HG02884 (cell line): ENCODE measurements at regions not wholly inside any gene's neighbourhood (a gene's known extent, or its start where the extent isn't known, plus 50 kb on each side); places are given as distances from the start of the nearest gene placed in this dataset.
"Not testable (repeated sequence)": the region's sequence is repeated elsewhere in the genome, so short reads cannot be mapped to it uniquely, and the experiment has no call there.

Experiments used
- ATAC-seq: cut with Tn5 transposase; IDR thresholded peaks from one replicate; pipeline ENCODE4 v1.9.1; 2021; ENCODE audit warnings: mild to moderate bottlenecking, moderate library complexity; ENCODE audit not compliant: unreplicated experiment

DNA sequence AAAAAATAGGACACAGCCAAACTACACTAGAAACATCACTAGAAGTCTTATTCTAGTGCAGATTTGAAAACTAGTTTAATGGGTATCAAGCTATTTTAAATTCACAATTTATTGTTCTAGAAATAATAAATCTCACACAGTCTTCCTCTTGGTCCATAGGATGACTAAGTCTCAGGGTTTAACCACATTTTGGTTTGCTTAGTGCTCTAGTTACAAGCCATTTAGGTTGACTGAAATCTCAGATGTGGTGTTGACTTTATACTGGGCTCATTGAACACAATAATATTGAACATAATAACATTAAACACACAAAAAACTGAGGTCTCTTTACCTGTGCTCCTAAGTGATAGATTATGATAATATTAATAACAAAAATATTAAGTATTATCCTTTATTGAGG, 760.3 kb upstream of the CCDC179 start:
- ATAC-seq: no peak

DNA sequence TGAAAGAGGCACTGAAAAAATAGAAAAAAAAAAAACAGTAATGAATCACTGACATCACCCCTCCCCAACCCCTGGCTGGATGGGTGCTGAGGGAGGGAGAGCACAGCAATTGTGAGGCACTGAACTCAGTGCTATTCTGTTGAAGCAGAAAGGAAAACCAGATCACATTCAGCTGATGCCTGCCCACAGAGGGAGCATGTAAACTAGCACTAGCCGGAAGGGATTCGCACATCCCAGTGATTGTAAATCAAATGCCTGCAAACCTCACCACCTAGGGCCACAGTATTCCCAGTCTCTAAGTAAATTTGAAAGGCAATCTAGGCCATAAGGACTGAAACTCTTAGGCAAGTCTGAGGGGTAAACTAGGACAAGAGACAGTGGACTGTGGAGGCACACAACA, 772.0 kb upstream of the CCDC179 start:
- no peak for ATAC-seq

DNA sequence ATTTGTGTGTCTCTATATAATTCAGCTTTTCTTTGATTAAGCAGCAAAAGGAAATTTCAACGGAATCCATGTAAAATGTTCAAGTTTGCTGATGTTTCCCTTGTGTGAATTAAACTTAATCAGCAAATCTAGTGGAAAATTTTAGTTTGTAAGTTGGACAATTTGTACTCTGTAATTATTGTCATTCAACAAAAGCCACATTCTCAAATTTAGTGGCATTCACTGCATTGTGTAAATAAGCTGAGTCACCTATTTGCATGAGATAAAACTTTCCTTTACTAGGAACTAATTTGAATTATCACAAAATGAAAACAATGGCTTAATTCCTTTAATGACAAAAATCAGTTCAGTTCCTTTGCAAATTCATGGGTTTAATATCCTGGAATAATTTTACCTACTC, 784.2 kb upstream of the CCDC179 start:
- no peak for ATAC-seq

DNA sequence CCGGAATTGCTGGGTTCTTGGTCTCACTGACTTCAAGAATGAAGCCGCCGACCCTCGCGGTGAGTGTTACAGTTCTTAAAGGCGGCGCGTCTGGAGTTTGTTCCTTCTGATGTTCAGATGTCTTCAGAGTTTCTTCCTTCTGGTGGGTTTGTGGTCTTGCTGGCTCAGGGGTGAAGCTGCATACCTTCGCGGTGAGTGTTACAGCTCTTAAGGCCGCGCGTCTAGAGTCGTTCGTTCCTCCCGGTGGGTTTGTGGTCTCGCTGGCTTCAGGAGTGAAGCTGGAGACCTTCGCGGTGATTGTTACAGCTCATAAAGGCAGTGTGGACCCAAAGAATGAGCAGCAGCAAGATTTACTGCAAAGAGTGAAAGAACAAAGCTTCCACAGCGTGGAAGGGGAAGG, 792.1 kb upstream of the CCDC179 start:
- not testable (repeated sequence) for ATAC-seq

GRCh38 chr11:23653071-23653675, 792.9 kb upstream of the CCDC179 start:
- no peak for ATAC-seq

DNA sequence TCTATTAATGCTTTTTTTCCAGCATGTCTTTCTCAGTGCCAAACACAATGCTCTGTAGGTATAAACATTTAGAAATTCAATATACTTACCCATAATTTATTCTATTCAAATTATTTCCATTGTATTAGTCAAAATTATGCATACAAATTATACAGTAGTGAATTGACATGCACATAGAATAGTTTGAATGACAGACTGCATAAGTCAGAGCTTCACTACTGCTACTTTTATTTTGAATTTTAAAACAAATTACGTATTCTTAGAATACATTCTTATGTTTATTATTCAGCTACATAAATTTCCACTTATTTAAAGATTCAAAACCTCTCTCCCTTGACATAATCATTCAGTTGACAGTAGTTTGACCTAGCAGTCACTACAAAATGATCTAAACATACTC, 808.0 kb upstream of the CCDC179 start:
- ATAC-seq: no peak

DNA sequence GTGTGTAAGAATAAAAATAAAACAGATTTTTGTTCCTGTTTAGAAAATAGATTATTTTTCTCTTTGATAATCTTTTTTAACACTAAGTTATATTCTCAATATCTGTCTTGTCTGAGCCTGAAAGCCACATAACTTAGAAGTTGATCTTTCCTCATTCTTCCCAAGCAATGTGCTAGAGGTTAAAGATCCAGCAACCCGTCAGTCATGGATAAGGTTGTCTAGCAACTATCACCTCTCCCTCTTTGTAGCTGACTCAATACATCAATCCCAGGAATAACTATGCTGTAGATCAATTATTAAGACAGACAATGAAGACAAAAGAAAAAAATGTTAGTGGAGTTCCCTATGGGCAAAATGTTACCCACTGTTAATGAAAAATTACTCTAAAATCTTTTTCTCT, 813.1 kb upstream of the CCDC179 start:
- ATAC-seq: no peak

GRCh38 chr11:23674866-23675265, 814.6 kb upstream of the CCDC179 start:
- ATAC-seq: no peak

DNA sequence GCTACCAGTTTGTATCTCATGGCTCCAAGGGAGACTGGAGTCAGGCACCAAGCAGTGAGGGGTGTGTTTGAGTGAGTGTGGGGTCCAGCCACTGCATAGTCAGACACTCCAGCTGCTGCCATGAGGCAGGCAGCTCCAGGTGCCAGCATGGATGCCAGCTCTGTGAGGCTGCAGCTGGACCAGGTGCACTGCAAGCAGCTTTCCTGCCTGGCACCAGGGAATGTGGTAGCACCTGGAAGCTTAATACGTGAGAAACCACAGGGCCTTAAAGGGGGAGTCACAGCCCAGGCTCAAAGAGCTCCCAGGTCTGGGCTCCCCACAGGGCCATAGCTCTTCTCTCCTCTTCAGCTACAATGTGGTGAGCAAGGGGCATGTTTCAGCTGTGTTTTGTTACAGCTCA, 817.8 kb upstream of the LUZP2 start:
- no peak for ATAC-seq

- no peak for ATAC-seq
These were observed 816.9 kb upstream of the LUZP2 start for GRCh38 chr11:23679981-23680380.

DNA sequence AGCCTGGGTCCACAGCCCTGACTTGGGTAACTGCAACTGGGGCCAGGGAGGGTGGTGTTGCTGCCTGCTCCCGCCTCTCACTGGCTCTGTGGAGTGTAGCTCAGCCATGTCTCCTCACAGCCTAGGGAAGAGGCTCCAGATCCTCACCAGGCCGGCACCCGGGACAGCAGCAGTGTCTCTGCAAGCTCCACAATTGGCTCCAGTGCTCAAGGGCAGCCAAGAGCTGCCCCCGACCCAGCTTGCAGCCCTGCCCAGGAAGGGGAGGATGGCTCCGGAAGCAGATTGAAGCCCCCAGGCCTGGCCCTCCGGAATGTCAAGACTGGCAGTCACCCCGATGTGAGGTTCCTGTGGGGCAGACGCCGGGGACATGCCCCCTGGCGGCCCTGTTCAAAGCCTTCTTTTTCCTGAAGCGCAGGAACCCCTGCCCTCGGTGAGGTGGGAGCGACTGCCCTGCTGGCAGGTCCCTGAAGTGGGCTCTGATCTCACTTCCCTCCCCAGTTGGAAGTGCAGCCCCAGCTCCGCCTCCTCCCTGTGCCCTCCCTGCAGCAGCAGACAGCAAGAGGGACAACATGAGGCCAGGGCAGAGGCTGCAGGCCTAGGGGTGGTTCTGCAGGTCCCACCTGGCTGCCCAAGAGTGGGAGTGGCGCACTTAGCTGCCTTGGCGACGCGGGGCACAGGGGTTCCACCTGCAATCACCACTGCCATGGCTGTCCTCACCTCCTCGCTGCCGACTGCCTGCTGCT, 816.2 kb upstream of the LUZP2 start:
- no peak for ATAC-seq

- ATAC-seq: no peak
These were observed 812.2 kb upstream of the LUZP2 start for GRCh38 chr11:23684701-23685100.

GRCh38 chr11:23687991-23688390, 808.9 kb upstream of the LUZP2 start:
- no peak for ATAC-seq

DNA sequence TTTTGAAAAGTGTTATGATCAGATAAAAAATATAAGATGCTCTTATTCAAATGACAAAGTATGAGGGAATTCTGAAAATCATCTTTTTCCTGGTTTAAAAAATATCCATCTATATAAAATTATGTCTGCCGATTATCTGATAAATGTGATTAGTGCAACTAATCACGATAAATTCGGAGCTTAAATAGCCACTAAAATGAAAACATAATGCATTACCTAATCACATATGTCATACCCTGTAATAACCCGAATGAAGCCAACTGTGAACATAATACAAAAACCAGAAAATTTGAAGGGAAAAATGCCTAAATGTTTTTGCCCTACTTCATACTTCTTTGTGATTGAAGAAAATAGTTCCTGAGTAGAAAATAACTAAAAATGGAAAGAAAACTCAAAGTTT, 808.4 kb upstream of the LUZP2 start:
- no peak for ATAC-seq

DNA sequence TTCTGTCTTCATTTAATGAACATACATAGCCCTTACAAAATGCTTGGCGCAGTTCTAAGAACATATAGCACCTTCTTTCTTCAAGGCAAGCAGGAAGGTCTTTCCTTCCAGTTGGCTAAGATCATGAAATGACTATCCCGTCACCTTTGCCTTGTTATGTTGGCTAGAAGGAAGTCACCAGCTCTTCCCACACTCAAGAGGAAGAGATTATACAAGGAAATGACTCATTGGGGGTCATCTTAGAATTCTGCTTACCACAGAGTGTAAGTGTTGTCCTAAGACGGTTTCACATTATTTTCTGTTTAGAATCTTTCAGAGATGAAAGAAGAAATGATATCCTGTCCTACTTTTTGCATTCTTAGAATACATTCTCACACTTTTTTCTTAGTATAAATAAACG, 808.0 kb upstream of the LUZP2 start:
- no peak for ATAC-seq

DNA sequence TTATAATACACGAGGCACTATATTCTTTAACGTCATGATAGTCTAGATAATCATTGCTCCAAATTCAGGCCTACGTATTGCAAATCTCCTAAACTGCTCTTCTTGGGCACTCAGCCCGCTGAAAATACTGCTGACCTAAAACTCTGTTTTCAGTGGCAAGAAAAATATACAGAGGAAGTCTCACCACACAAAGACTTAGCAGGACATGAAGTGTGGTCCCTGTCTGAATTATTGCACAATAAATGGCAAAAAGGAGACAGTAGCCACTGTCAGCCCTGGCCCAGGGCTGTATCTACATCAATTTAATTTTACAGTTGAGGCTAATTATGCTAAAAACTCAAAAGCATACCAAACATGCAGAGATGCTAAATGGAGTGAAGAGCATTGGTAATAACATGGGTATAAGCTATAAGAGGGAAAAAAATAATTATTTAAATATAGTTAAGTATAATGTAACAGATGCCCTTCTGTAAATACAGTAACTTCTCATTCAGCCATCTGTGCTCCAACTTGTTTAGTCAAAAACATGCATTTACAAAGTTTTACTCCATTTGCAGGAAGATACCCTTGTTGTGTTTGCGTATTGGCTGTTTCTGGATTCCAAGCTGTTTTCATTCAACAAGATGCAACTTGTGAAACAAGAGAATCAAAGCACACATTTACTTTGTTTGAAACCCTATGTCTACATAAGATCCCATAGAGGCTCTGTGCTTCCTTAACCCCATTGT, 800.0 kb upstream of the LUZP2 start:
- no peak for ATAC-seq

DNA sequence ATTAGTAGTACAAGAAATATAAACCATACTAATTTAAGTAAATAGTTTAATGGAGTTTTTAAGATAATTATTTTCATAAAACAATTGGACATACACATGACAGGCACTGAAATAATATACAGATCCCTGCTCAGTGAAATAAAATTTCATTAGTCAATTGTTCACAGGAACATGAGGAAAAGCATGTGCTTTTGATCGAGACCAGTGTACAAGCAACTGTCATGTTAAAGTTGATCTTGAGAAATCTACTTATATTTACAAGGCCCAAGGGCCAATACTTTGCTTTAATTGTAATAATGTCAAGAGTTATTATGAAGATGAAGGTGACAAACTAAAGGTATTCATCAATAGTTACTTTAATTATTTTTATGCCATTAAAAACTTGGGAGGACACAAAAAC, 792.7 kb upstream of the LUZP2 start:
- ATAC-seq: no peak

- ATAC-seq: no peak
These were observed 784.9 kb upstream of the LUZP2 start for GRCh38 chr11:23711981-23712380.

DNA sequence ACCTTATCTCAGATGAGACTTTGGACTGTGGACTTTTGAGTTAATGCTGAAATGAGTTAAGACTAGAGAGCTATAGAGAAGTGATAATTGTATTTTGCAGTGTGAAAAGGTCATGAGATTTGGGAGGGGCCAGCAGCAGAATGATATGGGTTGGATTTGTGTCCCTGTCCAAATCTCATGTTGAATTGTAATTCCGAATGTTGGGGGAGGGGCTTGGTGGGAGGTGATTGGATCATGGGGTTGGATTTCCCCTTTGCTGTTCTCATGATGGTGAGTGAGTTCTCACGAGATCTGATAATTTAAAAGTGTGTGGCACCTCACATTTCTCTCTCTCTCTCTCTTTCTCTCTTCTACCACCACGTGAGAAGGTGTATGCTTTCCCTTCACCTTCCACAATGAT, 777.8 kb upstream of the LUZP2 start:
- ATAC-seq: no peak

DNA sequence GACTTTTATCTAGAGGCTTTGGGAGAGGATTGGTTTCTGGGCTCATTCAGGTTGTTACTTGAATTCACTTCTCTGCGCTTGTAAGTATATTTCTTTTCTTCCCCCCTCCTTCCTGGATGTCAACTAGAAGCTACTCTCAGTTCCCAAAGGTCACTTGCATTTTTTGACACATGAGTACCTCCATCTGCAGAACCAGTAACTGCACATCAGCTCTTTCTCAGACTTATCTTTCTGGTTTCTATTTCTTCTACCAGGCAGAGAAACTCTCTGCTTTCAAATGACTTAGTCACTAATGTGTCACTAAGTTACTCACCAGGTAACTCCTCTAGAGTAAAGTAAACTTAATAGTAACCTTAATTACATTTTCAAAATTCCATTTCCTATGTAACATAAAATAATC, 773.0 kb upstream of the LUZP2 start:
- ATAC-seq: no peak

GRCh38 chr11:23725752-23726151, 771.1 kb upstream of the LUZP2 start:
- ATAC-seq: no peak

GRCh38 chr11:23727387-23727786, 769.5 kb upstream of the LUZP2 start:
- ATAC-seq: no peak
